AG04450 (cell line): ENCODE measurements at regions not wholly inside any gene's neighbourhood (a gene's known extent, or its start where the extent isn't known, plus 50 kb on each side); places are given as distances from the start of the nearest gene placed in this dataset.
"Not testable (repeated sequence)": the region's sequence is repeated elsewhere in the genome, so short reads cannot be mapped to it uniquely, and the experiment has no call there.

Experiments
- CTCF ChIA-PET: fragments of 300-600, 350-600 bp; formaldehyde crosslinking; extraction: SDS; loops from one replicate; lab custom pipeline; 2022; ENCODE audit warnings: antibody characterized with exemption, inconsistent platforms; lab: Charles Lee
- POLR2A ChIA-PET: fragments of 350-600 bp; formaldehyde crosslinking; extraction: SDS; loops from one replicate; lab custom pipeline; 2021; ENCODE audit warnings: antibody characterized with exemption, inconsistent platforms; lab: Yijun Ruan, JAX
- DNase-seq: peaks from one replicate; pipeline ENCODE4 v3.0.0-alpha.2; 2011; ENCODE audit warnings: low read depth, low spot score
- H3K27ac ChIP-seq: one replicate; pipeline ENCODE4 v1.5.1; 2012; ENCODE audit warnings: low read depth, low read length, control low read depth
- H3K27me3 ChIP-seq: one replicate; pipeline ENCODE4 v1.6.0; 2012; ENCODE audit warnings: low read length; ENCODE audit not compliant: control insufficient read depth, insufficient read depth
- H3K4me3 ChIP-seq: 2 replicates; pipeline ENCODE4 v1.5.1; 2011; ENCODE audit warnings: mild to moderate bottlenecking, low read depth, low read length, control low read depth
- H3K9me3 ChIP-seq: 2 replicates; pipeline ENCODE4 v1.5.1; 2012; ENCODE audit warnings: low read length; ENCODE audit not compliant: control insufficient read depth, insufficient read depth
- TF ChIP-seq, protein P1 (sequence below): IDR thresholded peaks from 2 replicates; pipeline ENCODE4 v1.5.1; 2011; ENCODE audit warnings: low read depth, low read length, control low read depth, inconsistent platforms

DNA sequence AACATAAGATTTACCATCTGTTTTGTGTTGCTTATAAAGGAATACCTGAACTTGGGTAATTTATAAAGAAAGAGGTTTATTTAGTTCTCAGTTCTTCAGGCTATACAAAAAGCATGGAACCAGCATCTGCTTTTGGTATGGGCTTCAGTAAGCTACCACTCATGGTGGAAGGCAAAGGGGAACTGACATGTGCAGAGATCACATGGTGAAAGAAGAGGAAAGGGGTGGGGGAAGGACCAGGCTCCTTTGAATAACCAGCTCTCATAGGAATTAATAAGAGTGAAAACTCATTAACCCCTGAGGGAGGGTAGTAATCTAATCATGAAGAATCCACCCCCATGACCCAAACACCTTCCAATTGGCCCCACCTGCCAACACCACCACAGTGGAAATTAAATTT, 89.5 kb upstream of the TMEM170B start:
- CTCF ChIA-PET = no interaction called here
- Histone ChIP-seq H3K27me3 (no peaks in the 10 kb centered on the region), H3K4me3 (no peak overlapping the region), H3K9me3 (no peaks in the 10 kb centered on the region), H3K27ac (no peak overlapping the region)
- POLR2A ChIA-PET = no interaction called here
- TF ChIP-seq, protein P1, sequence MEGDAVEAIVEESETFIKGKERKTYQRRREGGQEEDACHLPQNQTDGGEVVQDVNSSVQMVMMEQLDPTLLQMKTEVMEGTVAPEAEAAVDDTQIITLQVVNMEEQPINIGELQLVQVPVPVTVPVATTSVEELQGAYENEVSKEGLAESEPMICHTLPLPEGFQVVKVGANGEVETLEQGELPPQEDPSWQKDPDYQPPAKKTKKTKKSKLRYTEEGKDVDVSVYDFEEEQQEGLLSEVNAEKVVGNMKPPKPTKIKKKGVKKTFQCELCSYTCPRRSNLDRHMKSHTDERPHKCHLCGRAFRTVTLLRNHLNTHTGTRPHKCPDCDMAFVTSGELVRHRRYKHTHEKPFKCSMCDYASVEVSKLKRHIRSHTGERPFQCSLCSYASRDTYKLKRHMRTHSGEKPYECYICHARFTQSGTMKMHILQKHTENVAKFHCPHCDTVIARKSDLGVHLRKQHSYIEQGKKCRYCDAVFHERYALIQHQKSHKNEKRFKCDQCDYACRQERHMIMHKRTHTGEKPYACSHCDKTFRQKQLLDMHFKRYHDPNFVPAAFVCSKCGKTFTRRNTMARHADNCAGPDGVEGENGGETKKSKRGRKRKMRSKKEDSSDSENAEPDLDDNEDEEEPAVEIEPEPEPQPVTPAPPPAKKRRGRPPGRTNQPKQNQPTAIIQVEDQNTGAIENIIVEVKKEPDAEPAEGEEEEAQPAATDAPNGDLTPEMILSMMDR = no peak
- DNase-seq = no peak

GRCh38 chr6:11447265-11447664, 90.3 kb upstream of the TMEM170B start:
- TF ChIP-seq, protein P1 = no peak
- ChIA-PET CTCF (no interaction called here), POLR2A (no interaction called here)
- DNase-seq = no peak
- Histone ChIP-seq H3K27ac (no peak overlapping the region), H3K9me3 (no peaks in the 10 kb centered on the region), H3K4me3 (no peak overlapping the region), H3K27me3 (no peaks in the 10 kb centered on the region)

GRCh38 chr6:11445146-11445545, 92.4 kb upstream of the TMEM170B start:
- TF ChIP-seq, protein P1 = no peak
- DNase-seq = no peak
- Histone ChIP-seq H3K27me3 (no peaks in the 10 kb centered on the region), H3K4me3 (no peak overlapping the region), H3K9me3 (no peaks in the 10 kb centered on the region), H3K27ac (no peak overlapping the region)
- POLR2A ChIA-PET = no interaction called here
- CTCF ChIA-PET = no interaction called here

- H3K4me3 ChIP-seq, POLR2A ChIA-PET, DNase-seq, CTCF ChIA-PET, H3K9me3 ChIP-seq, H3K27ac ChIP-seq, H3K27me3 ChIP-seq: not testable (repeated sequence)
These were observed 94.4 kb upstream of the TMEM170B start for GRCh38 chr6:11443125-11443524.

DNA sequence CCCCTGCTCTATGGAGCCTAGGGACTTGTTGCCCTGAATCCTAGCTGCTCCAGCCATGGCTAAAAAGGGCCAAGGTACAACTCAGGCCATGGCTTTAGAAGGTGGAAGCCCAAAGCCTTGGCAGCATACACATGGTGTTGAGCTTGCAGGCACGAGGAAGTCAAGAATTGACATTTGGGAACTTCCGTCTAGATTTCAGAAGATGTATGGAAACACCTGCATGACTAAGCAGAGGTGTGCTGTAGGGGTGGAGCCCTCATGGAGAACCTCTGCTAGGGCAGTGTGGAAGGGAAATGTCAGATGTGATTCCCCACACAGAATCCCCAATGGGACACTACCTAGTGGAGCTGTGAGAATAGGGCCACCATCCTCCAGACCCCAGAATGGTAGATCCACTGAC, 95.1 kb upstream of the TMEM170B start:
- ChIA-PET POLR2A (no interaction called here), CTCF (no interaction called here)
- Histone ChIP-seq H3K4me3 (no peak overlapping the region), H3K27me3 (no peaks in the 10 kb centered on the region), H3K27ac (no peak overlapping the region), H3K9me3 (no peaks in the 10 kb centered on the region)
- TF ChIP-seq, protein P1 = no peak
- no peak for DNase-seq

DNA sequence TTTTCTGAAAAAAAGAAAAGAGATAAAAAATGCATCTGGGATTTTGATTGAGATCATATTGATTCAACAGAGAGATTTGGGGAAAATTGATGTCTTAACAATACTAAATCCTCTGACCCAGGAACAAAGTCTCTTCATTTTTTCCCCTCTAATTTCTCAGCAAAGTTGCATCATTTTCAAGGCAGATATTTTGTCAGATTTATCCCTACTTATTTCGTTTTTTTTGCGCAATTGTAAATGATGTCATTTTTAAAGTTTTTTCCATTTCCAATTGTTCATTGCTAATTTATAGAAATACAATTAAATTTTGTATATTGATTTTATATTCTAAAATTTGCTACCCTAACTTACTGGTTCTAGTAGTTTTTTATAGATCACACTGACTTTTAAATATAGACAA, 97.7 kb upstream of the TMEM170B start:
- H3K4me3 ChIP-seq = no peak overlapping the region
- no peaks in the 10 kb centered on the region for H3K9me3 ChIP-seq
- no peak for DNase-seq
- H3K27me3 ChIP-seq = no peaks in the 10 kb centered on the region
- TF ChIP-seq, protein P1 = no peak
- POLR2A ChIA-PET = no interaction called here
- CTCF ChIA-PET = interaction anchor here (1.8 kb wide), 1 partner anchor 56 kb away, joined by 5 read pairs; no protein-coding TSS in a partner anchor
- no peak overlapping the region for H3K27ac ChIP-seq
